H1 (cell line): ENCODE measurements at regions not wholly inside any gene's neighbourhood (a gene's known extent, or its start where the extent isn't known, plus 50 kb on each side); places are given as distances from the start of the nearest gene placed in this dataset.

Source experiments
- CTCF ChIA-PET: fragments of 300-600 bp; sonication (Branson Sonifier 250); formaldehyde crosslinking; loops from one replicate; lab custom pipeline; 2021; ENCODE audit not compliant: partially characterized antibody; lab: Charles Lee
- POLR2A ChIA-PET: fragments of 300-600 bp; sonication (Branson Sonifier 250); formaldehyde crosslinking; loops from one replicate; lab custom pipeline; 2021; ENCODE audit warnings: inconsistent platforms; ENCODE audit not compliant: partially characterized antibody; lab: Charles Lee
- DNase-seq, 2 experiments: peaks; one replicate each; pipeline versions ENCODE4 v3.0.0 to v3.0.0-alpha.2; 2010 to 2022; ENCODE audit warnings: low spot score in 2 of 2, low read depth in 1 of 2, mixed read lengths in 1 of 2
- FAIRE-seq: peaks from 2 replicates; lab custom pipeline; 2011; peaks lifted over from hg19 to GRCh38; lab: Jason Lieb, UNC
- H2AFZ ChIP-seq: 2 replicates; pipeline ENCODE4 v1.8.1; 2012; ENCODE audit warnings: low read length, inconsistent platforms
- H2AK5ac ChIP-seq: 2 replicates; pipeline ENCODE4 v1.6.1; 2013; ENCODE audit warnings: low read depth, low read length
- H2BK120ac ChIP-seq: replicated peaks from 2 replicates; pipeline ENCODE3; 2013; ENCODE audit warnings: low read depth, low read length, inconsistent platforms
- H2BK12ac ChIP-seq: 2 replicates; pipeline ENCODE4 v1.6.1; 2013; ENCODE audit warnings: low read depth, low read length
- H2BK15ac ChIP-seq: 2 replicates; pipeline ENCODE4 v1.6.1; 2013; ENCODE audit warnings: low read length
- H2BK20ac ChIP-seq: 2 replicates; pipeline ENCODE4 v1.6.1; 2013; ENCODE audit warnings: low read length
- H2BK5ac ChIP-seq: 2 replicates; pipeline ENCODE4 v1.6.1; 2013; ENCODE audit warnings: low read depth, low read length
- H3K14ac ChIP-seq: 2 replicates; pipeline ENCODE4 v1.6.1; 2013; ENCODE audit warnings: inconsistent platforms; ENCODE audit not compliant: insufficient read length
- H3K18ac ChIP-seq: 2 replicates; pipeline ENCODE4 v1.6.1; 2013; ENCODE audit warnings: low read length; ENCODE audit errors: extremely low read depth
- H3K23ac ChIP-seq: 2 replicates; pipeline ENCODE4 v1.6.1; 2013; ENCODE audit warnings: inconsistent platforms; ENCODE audit not compliant: insufficient read length
- H3K23me2 ChIP-seq: 2 replicates; pipeline ENCODE4 v1.6.1; 2013; ENCODE audit warnings: low read depth, low read length
- H3K27ac ChIP-seq: 2 replicates; pipeline ENCODE4 v1.6.1; 2011; ENCODE audit warnings: low read depth, low read length, inconsistent platforms
- H3K27me3 ChIP-seq, 4 experiments: replicated peaks in 1 of 4; 1 replicate in 1 of 4; 2 replicates in 3 of 4; pipeline versions ENCODE4 v1.6.1 to v1.8.1; 2011 to 2013; ENCODE audit warnings: low read length in 3 of 4, mild to moderate bottlenecking in 3 of 4, inconsistent platforms in 2 of 4, mixed read lengths in 2 of 4, moderate library complexity in 1 of 4; ENCODE audit not compliant: control insufficient read depth in 3 of 4, insufficient read depth in 3 of 4; ENCODE audit errors: extremely low read depth in 1 of 4
- H3K36me3 ChIP-seq, 4 experiments: 2 replicates each; pipeline versions ENCODE4 v1.6.1 to v1.8.1; 2011 to 2013; ENCODE audit warnings: mild to moderate bottlenecking in 4 of 4, low read length in 3 of 4, moderate library complexity in 2 of 4, control low read depth in 1 of 4, inconsistent platforms in 1 of 4; ENCODE audit not compliant: insufficient read depth in 4 of 4, control insufficient read depth in 2 of 4
- H3K4ac ChIP-seq: replicated peaks from 2 replicates; pipeline ENCODE3; 2013; ENCODE audit warnings: low read length, low read depth, mixed read lengths, inconsistent platforms; ENCODE audit not compliant: insufficient read length
- H3K4me1 ChIP-seq, 4 experiments: replicated peaks in 1 of 4; 1 replicate in 1 of 4; 2 replicates in 3 of 4; pipeline versions ENCODE4 v1.6.1 to v1.8.1; 2011 to 2013; ENCODE audit warnings: low read length in 3 of 4, inconsistent platforms in 2 of 4, mixed read lengths in 1 of 4; ENCODE audit not compliant: insufficient read depth in 4 of 4, control insufficient read depth in 3 of 4
- H3K4me2 ChIP-seq, 2 experiments: 2 replicates each; pipeline versions ENCODE4 v1.6.1 to v1.8.1; 2011 to 2013; ENCODE audit warnings: low read depth in 2 of 2, low read length in 2 of 2, control low read depth in 1 of 2, inconsistent platforms in 1 of 2, mild to moderate bottlenecking in 1 of 2; ENCODE audit not compliant: insufficient read depth in 1 of 2
- H3K4me3 ChIP-seq, 4 experiments: fragments of 200-600, 300-600 bp in 1 of 4; sonication (generic), shearing (Covaris generic), sonication (Bioruptor Twin) in 1 of 4; 2 replicates each; pipeline versions ENCODE4 v1.5.1 to v1.8.1; 2011 to 2016; ENCODE audit warnings: low read length in 4 of 4, low read depth in 3 of 4, control low read depth in 2 of 4, inconsistent platforms in 2 of 4, mild to moderate bottlenecking in 2 of 4, mixed read lengths in 1 of 4, moderate library complexity in 1 of 4; ENCODE audit not compliant: insufficient read depth in 2 of 4; ENCODE audit errors: extremely low read depth in 1 of 4
- H3K56ac ChIP-seq: replicated peaks from 2 replicates; pipeline ENCODE3; 2013; ENCODE audit warnings: low read depth, mild to moderate bottlenecking, mixed read lengths, low read length, inconsistent platforms; ENCODE audit not compliant: insufficient read length
- H3K79me1 ChIP-seq: 2 replicates; pipeline ENCODE4 v1.6.1; 2013; ENCODE audit warnings: low read depth, low read length, control low read depth
- H3K79me2 ChIP-seq, 2 experiments: 2 replicates each; pipeline versions ENCODE4 v1.6.1 to v1.8.1; 2012 to 2013; ENCODE audit warnings: low read length in 2 of 2, mild to moderate bottlenecking in 2 of 2, inconsistent platforms in 1 of 2; ENCODE audit not compliant: insufficient read depth in 2 of 2, control insufficient read depth in 1 of 2
- H3K9ac ChIP-seq, 4 experiments: replicated peaks in 1 of 4; 1 replicate in 1 of 4; 2 replicates in 3 of 4; pipeline versions ENCODE4 v1.6.1 to v1.8.1; 2011 to 2013; ENCODE audit warnings: low read depth in 3 of 4, low read length in 3 of 4, control low read depth in 2 of 4, mild to moderate bottlenecking in 2 of 4, moderate library complexity in 2 of 4, inconsistent platforms in 1 of 4; ENCODE audit errors: extremely low read depth in 1 of 4
- H3K9me3 ChIP-seq, 2 experiments: 2 replicates each; pipeline versions ENCODE4 v1.6.1 to v1.8.1; 2012 to 2013; ENCODE audit warnings: mild to moderate bottlenecking in 2 of 2, moderate library complexity in 2 of 2, control low read depth in 1 of 2, inconsistent platforms in 1 of 2, low read depth in 1 of 2, low read length in 1 of 2, mixed read lengths in 1 of 2; ENCODE audit not compliant: insufficient read depth in 2 of 2
- H4K20me1 ChIP-seq, 2 experiments: replicated peaks in 1 of 2; 2 replicates each; pipeline versions ENCODE3 to v1.8.1; 2011 to 2013; ENCODE audit warnings: inconsistent platforms in 2 of 2, low read length in 2 of 2, mild to moderate bottlenecking in 1 of 2; ENCODE audit not compliant: insufficient read depth in 2 of 2, control insufficient read depth in 1 of 2
- H4K5ac ChIP-seq: 2 replicates; pipeline ENCODE4 v1.6.1; 2013; ENCODE audit warnings: low read length, low read depth, mixed read lengths, inconsistent platforms; ENCODE audit not compliant: insufficient read length
- H4K8ac ChIP-seq: 2 replicates; pipeline ENCODE4 v1.8.0; 2013; ENCODE audit warnings: mild to moderate bottlenecking, moderate library complexity, low read length, inconsistent platforms; ENCODE audit not compliant: insufficient read depth; ENCODE audit errors: extremely low read depth
- H4K91ac ChIP-seq: replicated peaks from 2 replicates; pipeline ENCODE3; 2013; ENCODE audit warnings: low read length, mixed read lengths, inconsistent platforms; ENCODE audit not compliant: insufficient read length
- CHD2 ChIP-seq: IDR thresholded peaks from 2 replicates; pipeline ENCODE4 v1.6.1; 2012; ENCODE audit warnings: low read length, improper control_type of control experiment
- CTBP2 ChIP-seq: IDR thresholded peaks from 2 replicates; pipeline ENCODE4 v1.7.0; 2011; ENCODE audit warnings: borderline replicate concordance, mild to moderate bottlenecking, moderate library complexity, mixed read lengths, low read length; ENCODE audit not compliant: insufficient read depth, insufficient read length
- SRF ChIP-seq: IDR thresholded peaks from 2 replicates; pipeline ENCODE4 v1.6.1; 2011; ENCODE audit warnings: mild to moderate bottlenecking, low read depth, low read length, moderate library complexity
- TCF12 ChIP-seq: IDR thresholded peaks from 2 replicates; pipeline ENCODE4 v1.6.1; 2011; ENCODE audit warnings: low read depth, mild to moderate bottlenecking, low read length
- TEAD4 ChIP-seq: IDR thresholded peaks from 2 replicates; pipeline ENCODE4 v1.6.1; 2012; ENCODE audit warnings: low read depth, low read length, inconsistent platforms, mixed read lengths
- WGBS, 2 experiments: shearing (Covaris generic) in 1 of 2; methylation state at CpG; one replicate each; pipeline versions ENCODE4 v1.1.6 to v1.1.7; 2013 to 2015; ENCODE audit warnings: low lambda C conversion rate in 2 of 2, mixed read lengths in 2 of 2, inconsistent platforms in 1 of 2, low coverage in 1 of 2, missing lambda C conversion rate in 1 of 2; ENCODE audit not compliant: insufficient replicate concordance in 2 of 2, insufficient coverage in 1 of 2, insufficient read length in 1 of 2; ENCODE audit errors: extremely low coverage in 1 of 2, missing lambda C conversion rate in 1 of 2; 5-methylcytosine and 5-hydroxymethylcytosine counted together

DNA sequence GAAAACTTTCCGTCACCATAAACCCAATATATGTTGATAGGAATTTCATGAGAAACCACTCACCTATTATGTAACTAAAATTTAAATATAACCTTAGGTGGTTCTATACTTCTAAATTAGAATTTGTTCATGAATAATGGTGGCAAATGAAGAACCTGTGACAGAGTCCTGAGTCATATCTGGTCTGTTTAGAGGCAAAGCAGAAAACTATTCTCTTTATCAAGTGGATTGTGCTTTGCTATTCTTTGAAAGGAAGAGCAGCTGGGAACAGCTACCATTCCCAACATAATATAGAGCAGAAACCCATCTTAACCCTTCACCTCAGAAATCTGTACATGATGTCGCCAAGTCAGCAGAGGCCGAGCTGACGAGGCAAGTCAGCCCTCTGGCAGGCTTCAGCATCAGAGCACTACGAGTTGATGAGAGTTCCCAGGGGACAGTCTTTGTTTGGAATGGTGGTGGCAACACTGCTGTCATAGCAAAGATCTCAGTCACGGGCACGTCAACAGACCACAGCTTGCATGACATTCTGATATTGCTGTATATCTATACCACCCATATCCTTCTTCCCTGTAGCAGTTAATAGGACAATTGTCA, 631.9 kb upstream of the CA10 start:
- ChIA-PET POLR2A (no interaction called here), CTCF (interaction anchor here (0.7 to 1.0 kb wide), 2 partner anchors 17 to 487 kb away, joined by 3 to 4 read pairs; no protein-coding TSS in a partner anchor)
- H3K23ac ChIP-seq = no peak overlapping the region
- no peak overlapping the region for H2BK20ac ChIP-seq
- H4K8ac ChIP-seq = no peak overlapping the region
- H3K79me1 ChIP-seq = no peaks in the 10 kb centered on the region
- no peaks in the 10 kb centered on the region for H3K27me3 ChIP-seq
- H4K20me1 ChIP-seq = no peaks in the 10 kb centered on the region
- H2BK12ac ChIP-seq = no peak overlapping the region
- H3K79me2 ChIP-seq = no peaks in the 10 kb centered on the region
- H2AFZ ChIP-seq = no peak overlapping the region
- no peak overlapping the region for H3K14ac ChIP-seq
- H3K4me3 ChIP-seq = no peak overlapping the region
- no peaks in the 10 kb centered on the region for H3K36me3 ChIP-seq
- H2BK5ac ChIP-seq = no peak overlapping the region
- H3K4ac ChIP-seq = no peak overlapping the region
- no peaks in the 10 kb centered on the region for H3K4me1 ChIP-seq
- no peaks in the 10 kb centered on the region; the same call in 1 of the 2 replicates for H3K23me2 ChIP-seq
- 94% methylated on average over 7 of the region's 7 CpGs; no CpG with 5 or more reads in 1 of the 2 experiments for WGBS, 2 experiments
- H3K18ac ChIP-seq = no peak overlapping the region
- no peak overlapping the region for H2BK120ac ChIP-seq
- H3K27ac ChIP-seq = no peak overlapping the region
- no peaks in the 10 kb centered on the region for H3K9me3 ChIP-seq
- H2AK5ac ChIP-seq = no peak overlapping the region
- H3K4me2 ChIP-seq = no peak overlapping the region
- H2BK15ac ChIP-seq = no peak overlapping the region
- FAIRE-seq (no peak), DNase-seq (no peak)
- H3K9ac ChIP-seq = no peak overlapping the region
- no peak overlapping the region for H3K56ac ChIP-seq
- H4K91ac ChIP-seq = no peak overlapping the region
- no peak overlapping the region for H4K5ac ChIP-seq
- no peak for TF ChIP-seq TCF12
- no peak for TF ChIP-seq TEAD4
- no peak for TF ChIP-seq SRF
- no peak for TF ChIP-seq CHD2
- TF ChIP-seq CTBP2 = no peak
